Left ventricle myocardium inferior (tissue), 1 donor: ENCODE measurements at regions not wholly inside any gene's neighbourhood (a gene's known extent, or its start where the extent isn't known, plus 50 kb on each side); places are given as distances from the start of the nearest gene placed in this dataset.
"Not testable (repeated sequence)": the region's sequence is repeated elsewhere in the genome, so short reads cannot be mapped to it uniquely, and the experiment has no call there.

Source experiments
- DNase-seq: peaks from one replicate; pipeline ENCODE4 v3.0.0-alpha.2; 2020
- H3K27ac ChIP-seq: fragments of 200-600 bp; replicated peaks from 2 replicates; pipeline ENCODE4 v1.8.0; 2021
- H3K27me3 ChIP-seq: fragments of 200-600 bp; 2 replicates; pipeline ENCODE4 v1.8.0; 2021; ENCODE audit warnings: low read depth
- H3K36me3 ChIP-seq: fragments of 200-600 bp; 2 replicates; pipeline ENCODE4 v1.8.0; 2021
- H3K4me1 ChIP-seq: fragments of 200-600 bp; 2 replicates; pipeline ENCODE4 v1.8.0; 2021
- H3K4me3 ChIP-seq: fragments of 200-600 bp; 2 replicates; pipeline ENCODE4 v1.8.0; 2021; ENCODE audit warnings: mild to moderate bottlenecking, moderate library complexity
- H3K9me3 ChIP-seq: fragments of 200-600 bp; replicated peaks from 2 replicates; pipeline ENCODE4 v1.8.0; 2021
- intact Hi-C: fragments of 100-400 bp; cut with micrococcal nuclease; formaldehyde crosslinking; loops from one replicate; pipeline ENCODE4 v1.11.0; 2022
- TF ChIP-seq, protein P1 (sequence below): fragments of 200-600 bp; IDR thresholded peaks from 2 replicates; pipeline ENCODE4 v1.8.0; 2021; ENCODE audit warnings: antibody characterized with exemption, mild to moderate bottlenecking, borderline replicate concordance
- donor health status: DM: no; HTN: yes; CAD: no; lungs with severe emphysema.

GRCh38 chr9:2387166-2387565 is 234.4 kb upstream of the VLDLR start:
- Histone ChIP-seq H3K4me1 (no peaks in the 10 kb centered on the region), H3K9me3 (peaks cover 6% of the 10 kb centered on the region), H3K36me3 (no peaks in the 10 kb centered on the region), H3K4me3 (no peak overlapping the region), H3K27me3 (no peaks in the 10 kb centered on the region), H3K27ac (no peak overlapping the region)
- DNase-seq: no peak
- intact Hi-C loops: no loop called here
- TF ChIP-seq, protein P1, sequence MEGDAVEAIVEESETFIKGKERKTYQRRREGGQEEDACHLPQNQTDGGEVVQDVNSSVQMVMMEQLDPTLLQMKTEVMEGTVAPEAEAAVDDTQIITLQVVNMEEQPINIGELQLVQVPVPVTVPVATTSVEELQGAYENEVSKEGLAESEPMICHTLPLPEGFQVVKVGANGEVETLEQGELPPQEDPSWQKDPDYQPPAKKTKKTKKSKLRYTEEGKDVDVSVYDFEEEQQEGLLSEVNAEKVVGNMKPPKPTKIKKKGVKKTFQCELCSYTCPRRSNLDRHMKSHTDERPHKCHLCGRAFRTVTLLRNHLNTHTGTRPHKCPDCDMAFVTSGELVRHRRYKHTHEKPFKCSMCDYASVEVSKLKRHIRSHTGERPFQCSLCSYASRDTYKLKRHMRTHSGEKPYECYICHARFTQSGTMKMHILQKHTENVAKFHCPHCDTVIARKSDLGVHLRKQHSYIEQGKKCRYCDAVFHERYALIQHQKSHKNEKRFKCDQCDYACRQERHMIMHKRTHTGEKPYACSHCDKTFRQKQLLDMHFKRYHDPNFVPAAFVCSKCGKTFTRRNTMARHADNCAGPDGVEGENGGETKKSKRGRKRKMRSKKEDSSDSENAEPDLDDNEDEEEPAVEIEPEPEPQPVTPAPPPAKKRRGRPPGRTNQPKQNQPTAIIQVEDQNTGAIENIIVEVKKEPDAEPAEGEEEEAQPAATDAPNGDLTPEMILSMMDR: no peak

GRCh38 chr9:2389404-2389803 is 232.2 kb upstream of the VLDLR start:
- Histone ChIP-seq H3K36me3 (no peaks in the 10 kb centered on the region), H3K4me3 (no peak overlapping the region), H3K4me1 (no peaks in the 10 kb centered on the region), H3K27ac (no peak overlapping the region), H3K9me3 (peaks cover 6% of the 10 kb centered on the region), H3K27me3 (no peaks in the 10 kb centered on the region)
- intact Hi-C loops: no loop called here
- TF ChIP-seq, protein P1: no peak
- no peak for DNase-seq

GRCh38 chr9:2390028-2390427 is 231.6 kb upstream of the VLDLR start:
- TF ChIP-seq, protein P1: no peak

GRCh38 chr9:2391509-2392132 is 230.0 kb upstream of the VLDLR start:
- DNase-seq, H3K27me3 ChIP-seq, H3K36me3 ChIP-seq, intact Hi-C loops, H3K9me3 ChIP-seq, H3K4me1 ChIP-seq, H3K4me3 ChIP-seq, H3K27ac ChIP-seq: not testable (repeated sequence)

More at GRCh38 chr9:2390028-2390427, 231.6 kb upstream of the VLDLR start:
- intact Hi-C loops: no loop called here
- no peak overlapping the region for H3K4me3 ChIP-seq
- H3K27me3 ChIP-seq: no peaks in the 10 kb centered on the region
- DNase-seq: no peak
- H3K36me3 ChIP-seq: no peaks in the 10 kb centered on the region
- peaks cover 6% of the 10 kb centered on the region for H3K9me3 ChIP-seq
- no peaks in the 10 kb centered on the region for H3K4me1 ChIP-seq
- no peak overlapping the region for H3K27ac ChIP-seq

DNA sequence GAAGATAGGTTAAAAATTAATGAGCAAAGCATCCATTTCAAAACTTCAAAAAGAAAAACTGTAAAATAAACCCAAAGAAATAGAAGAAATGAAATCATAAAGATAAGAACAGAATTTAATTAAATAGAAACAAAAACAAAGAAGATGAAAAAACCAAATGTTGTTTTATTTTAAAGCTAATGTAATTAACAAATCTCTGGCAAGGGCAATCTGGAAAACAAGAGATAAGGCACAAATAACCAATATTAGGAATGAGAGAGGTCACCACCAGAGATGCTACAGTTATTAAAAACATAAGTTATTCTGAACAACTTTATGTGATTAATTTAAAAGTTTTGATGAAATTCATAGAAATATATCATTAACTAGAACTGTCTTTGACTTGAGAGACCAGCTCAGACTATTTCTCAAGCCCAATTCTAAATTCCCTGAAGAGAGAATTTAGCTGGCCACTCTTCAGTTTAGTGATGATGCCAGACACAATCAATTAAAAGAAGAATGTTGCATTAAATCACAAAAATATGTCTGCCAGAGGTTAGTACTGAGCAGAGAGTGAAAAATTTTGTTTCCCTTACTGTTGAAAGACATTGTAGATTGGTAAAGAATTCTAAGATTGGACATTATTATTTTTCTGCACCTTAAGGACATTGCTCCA is 227.4 kb upstream of the VLDLR start:
- H3K4me3 ChIP-seq, DNase-seq, H3K4me1 ChIP-seq, H3K27me3 ChIP-seq, H3K27ac ChIP-seq, H3K36me3 ChIP-seq, intact Hi-C loops: not testable (repeated sequence)
- peaks cover 16% of the 10 kb centered on the region for H3K9me3 ChIP-seq

DNA sequence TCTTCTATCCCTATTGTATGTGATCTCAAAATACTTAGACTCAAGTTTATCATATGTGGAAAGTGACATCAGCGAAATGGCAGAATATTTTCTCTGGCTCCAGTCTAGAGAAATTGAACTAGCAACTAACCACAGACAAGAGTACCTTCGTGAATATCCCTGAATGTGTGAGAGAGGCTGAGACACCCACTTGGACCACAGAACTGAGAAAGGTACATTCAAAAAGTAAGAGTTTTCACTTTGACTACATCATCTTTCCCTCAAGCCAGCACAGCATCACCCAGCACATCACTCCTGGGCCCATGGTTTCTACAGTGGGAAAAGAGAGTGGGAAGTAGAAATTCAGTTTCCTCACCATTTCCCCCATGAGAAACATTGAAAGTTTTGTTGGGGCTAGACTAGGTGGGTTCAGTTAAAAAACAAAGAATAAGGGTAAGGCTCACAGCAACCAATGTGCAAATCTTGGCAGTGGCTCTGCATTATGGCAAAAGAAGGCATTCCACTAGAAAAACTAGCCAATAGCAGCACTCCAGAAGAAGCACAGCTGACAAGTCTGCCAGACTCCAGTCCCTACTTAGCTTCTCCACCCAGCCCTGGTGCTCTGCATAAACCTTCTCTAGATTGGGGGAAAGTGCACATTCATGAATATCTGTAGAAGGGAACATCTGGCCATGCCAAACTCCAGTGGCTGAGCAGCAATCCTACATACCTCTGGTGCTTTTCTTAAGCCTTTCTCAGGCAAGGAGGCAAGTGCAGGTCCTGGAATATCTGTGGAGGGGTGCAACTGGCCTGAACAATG is 225.6 kb upstream of the VLDLR start:
- no peak for DNase-seq
- Histone ChIP-seq H3K4me1 (no peaks in the 10 kb centered on the region), H3K9me3 (peaks cover 12% of the 10 kb centered on the region), H3K27ac (no peak overlapping the region), H3K4me3 (no peak overlapping the region), H3K27me3 (no peaks in the 10 kb centered on the region), H3K36me3 (no peaks in the 10 kb centered on the region)
- TF ChIP-seq, protein P1: no peak
- intact Hi-C loops: no loop called here
